Glutamatergic neuron (in vitro differentiated cells): ENCODE measurements at regions not wholly inside any gene's neighbourhood (a gene's known extent, or its start where the extent isn't known, plus 50 kb on each side); places are given as distances from the start of the nearest gene placed in this dataset.
"Not testable (repeated sequence)": the region's sequence is repeated elsewhere in the genome, so short reads cannot be mapped to it uniquely, and the experiment has no call there.

Source experiments
- DNase-seq: peaks from one replicate; pipeline ENCODE4 v3.0.0; 2022
- H3K27ac Mint-ChIP-seq: one replicate; pipeline ENCODE4 v1.8.0; 2020; ENCODE audit warnings: mild to moderate bottlenecking, mixed read lengths, inconsistent platforms; ENCODE audit not compliant: unreplicated experiment
- H3K27me3 Mint-ChIP-seq: one replicate; pipeline ENCODE4 v1.8.0; 2020; ENCODE audit warnings: mild to moderate bottlenecking, moderate library complexity, mixed read lengths, inconsistent platforms; ENCODE audit not compliant: unreplicated experiment
- H3K36me3 Mint-ChIP-seq: one replicate; pipeline ENCODE4 v1.8.0; 2020; ENCODE audit warnings: mild to moderate bottlenecking, mixed read lengths, inconsistent platforms; ENCODE audit not compliant: unreplicated experiment
- H3K4me1 Mint-ChIP-seq: one replicate; pipeline ENCODE4 v1.8.0; 2020; ENCODE audit warnings: mild to moderate bottlenecking, low read depth, mixed read lengths, inconsistent platforms; ENCODE audit not compliant: unreplicated experiment
- H3K4me3 Mint-ChIP-seq: one replicate; pipeline ENCODE4 v1.8.0; 2020; ENCODE audit warnings: mild to moderate bottlenecking, mixed read lengths, inconsistent platforms; ENCODE audit not compliant: unreplicated experiment
- H3K9me3 Mint-ChIP-seq: one replicate; pipeline ENCODE4 v1.8.0; 2020; ENCODE audit warnings: mild to moderate bottlenecking, moderate library complexity, mixed read lengths, inconsistent platforms; ENCODE audit not compliant: unreplicated experiment
- TF ChIP-seq, protein P1 (sequence below): fragments of 200-600 bp; sonication (generic); IDR thresholded peaks from one replicate; pipeline ENCODE4 v1.5.0; 2021; ENCODE audit not compliant: partially characterized antibody, unreplicated experiment

DNA sequence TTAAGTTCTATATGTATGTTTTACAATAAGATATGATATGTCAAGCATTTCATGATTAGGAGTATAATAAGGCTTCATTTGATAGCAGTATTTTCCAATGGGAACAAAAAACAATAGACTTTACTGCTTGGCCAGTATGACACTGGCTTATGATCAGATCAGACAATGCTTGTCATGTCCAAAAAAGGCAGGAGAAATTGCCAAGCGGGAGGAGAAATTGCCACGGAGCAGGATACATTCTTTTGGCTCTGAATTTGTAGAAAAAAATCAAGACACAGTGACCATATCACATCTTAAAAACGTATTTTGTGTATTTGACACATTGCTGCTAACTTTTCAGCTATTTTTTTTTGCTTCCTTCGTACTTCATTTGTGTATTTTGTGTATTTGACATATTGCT lies 404.1 kb downstream of the CNTNAP4 start:
- Mint-ChIP-seq H3K9me3 (no peaks in the 10 kb centered on the region), H3K4me3 (no peak overlapping the region), H3K36me3 (no peaks in the 10 kb centered on the region), H3K27ac (no peak overlapping the region), H3K27me3 (no peaks in the 10 kb centered on the region), H3K4me1 (no peaks in the 10 kb centered on the region)
- no peak for DNase-seq
- TF ChIP-seq, protein P1, sequence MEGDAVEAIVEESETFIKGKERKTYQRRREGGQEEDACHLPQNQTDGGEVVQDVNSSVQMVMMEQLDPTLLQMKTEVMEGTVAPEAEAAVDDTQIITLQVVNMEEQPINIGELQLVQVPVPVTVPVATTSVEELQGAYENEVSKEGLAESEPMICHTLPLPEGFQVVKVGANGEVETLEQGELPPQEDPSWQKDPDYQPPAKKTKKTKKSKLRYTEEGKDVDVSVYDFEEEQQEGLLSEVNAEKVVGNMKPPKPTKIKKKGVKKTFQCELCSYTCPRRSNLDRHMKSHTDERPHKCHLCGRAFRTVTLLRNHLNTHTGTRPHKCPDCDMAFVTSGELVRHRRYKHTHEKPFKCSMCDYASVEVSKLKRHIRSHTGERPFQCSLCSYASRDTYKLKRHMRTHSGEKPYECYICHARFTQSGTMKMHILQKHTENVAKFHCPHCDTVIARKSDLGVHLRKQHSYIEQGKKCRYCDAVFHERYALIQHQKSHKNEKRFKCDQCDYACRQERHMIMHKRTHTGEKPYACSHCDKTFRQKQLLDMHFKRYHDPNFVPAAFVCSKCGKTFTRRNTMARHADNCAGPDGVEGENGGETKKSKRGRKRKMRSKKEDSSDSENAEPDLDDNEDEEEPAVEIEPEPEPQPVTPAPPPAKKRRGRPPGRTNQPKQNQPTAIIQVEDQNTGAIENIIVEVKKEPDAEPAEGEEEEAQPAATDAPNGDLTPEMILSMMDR: no peak

DNA sequence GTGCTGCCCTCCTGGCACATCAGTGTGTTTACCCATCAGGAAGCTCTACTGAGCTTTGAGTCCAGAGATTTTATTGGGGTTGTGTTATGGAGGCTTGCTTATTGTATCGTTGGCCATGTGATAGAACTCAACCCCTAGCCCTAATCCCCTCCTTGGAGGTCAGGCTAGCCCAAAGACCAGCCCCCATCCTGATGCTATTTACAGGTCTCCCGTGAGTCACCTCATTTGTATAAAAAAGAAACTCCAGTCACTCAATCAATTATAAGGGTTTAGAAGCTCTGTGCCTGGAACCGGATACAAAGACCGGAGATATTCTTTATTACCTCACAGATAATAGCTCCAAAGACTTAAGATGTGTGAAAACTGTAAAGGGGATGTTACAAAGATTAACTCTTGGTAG lies 405.9 kb downstream of the CNTNAP4 start:
- Mint-ChIP-seq H3K27me3 (no peaks in the 10 kb centered on the region), H3K4me1 (no peaks in the 10 kb centered on the region), H3K27ac (no peak overlapping the region), H3K36me3 (no peaks in the 10 kb centered on the region), H3K4me3 (no peak overlapping the region), H3K9me3 (no peaks in the 10 kb centered on the region)
- DNase-seq: no peak
- TF ChIP-seq, protein P1: no peak

DNA sequence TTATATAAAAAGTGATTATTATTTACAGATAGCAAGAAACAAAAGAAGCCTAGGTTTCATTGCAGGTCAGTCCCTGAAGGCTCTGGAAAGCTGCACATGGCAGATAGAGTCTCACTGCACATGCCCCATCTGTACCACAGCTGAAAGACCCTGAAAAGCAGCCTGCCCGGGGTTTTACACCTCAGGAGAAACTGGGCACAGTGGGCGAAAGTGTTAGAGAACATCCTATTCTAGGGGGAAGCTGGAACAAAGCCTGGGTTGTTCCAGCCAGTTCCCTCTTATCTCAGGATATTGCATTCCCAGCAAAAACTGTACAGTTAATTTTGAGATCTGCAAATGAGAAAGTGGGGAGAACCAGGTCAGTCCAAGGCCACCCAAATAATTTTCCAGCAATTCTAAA lies 419.7 kb downstream of the CNTNAP4 start:
- no peaks in the 10 kb centered on the region for H3K36me3 Mint-ChIP-seq
- TF ChIP-seq, protein P1: no peak
- H3K4me1 Mint-ChIP-seq: no peaks in the 10 kb centered on the region
- no peaks in the 10 kb centered on the region for H3K27me3 Mint-ChIP-seq
- no peak overlapping the region for H3K27ac Mint-ChIP-seq
- no peaks in the 10 kb centered on the region for H3K9me3 Mint-ChIP-seq
- H3K4me3 Mint-ChIP-seq: no peak overlapping the region
- no peak for DNase-seq

DNA sequence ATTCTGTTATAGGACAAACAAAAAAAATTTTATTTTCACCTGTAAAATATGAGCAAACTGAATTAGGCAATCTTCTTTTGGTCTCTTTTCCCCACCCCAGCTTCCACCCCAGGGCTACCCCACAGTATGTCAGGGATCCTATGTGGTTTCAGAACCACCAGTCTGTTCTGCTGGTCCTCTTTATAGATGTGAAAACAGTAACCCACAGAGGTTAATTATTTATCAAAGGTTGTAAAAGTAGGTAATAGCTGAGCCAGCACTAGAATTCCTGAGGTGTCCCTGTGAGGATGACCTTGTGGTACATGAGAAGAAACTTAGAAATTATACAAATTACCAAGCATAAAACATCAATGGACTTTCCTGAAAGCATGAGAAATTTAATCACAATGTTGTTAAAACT lies 428.7 kb downstream of the CNTNAP4 start:
- Mint-ChIP-seq H3K27ac (no peak overlapping the region), H3K27me3 (no peaks in the 10 kb centered on the region), H3K4me1 (no peaks in the 10 kb centered on the region), H3K36me3 (no peaks in the 10 kb centered on the region), H3K9me3 (no peaks in the 10 kb centered on the region), H3K4me3 (no peak overlapping the region)
- DNase-seq: no peak
- TF ChIP-seq, protein P1: no peak

DNA sequence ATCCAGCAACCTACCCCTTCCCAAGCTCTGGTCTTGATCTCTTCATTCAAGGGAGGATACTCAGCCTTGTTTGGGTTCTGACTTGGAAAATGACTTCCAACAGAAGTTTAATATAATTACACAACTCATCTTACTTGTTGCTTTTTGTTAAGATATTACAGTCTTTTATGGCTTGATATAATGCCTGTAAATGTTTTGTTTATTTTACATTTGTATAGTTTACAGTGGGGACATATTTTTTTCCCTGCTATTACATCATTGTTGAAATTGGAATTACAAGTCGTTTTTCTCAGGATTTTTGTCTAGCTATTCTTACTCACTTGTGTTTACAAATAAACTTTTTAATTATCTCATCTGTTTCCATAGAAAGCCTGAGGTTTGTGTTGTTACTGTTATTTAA lies 436.0 kb downstream of the CNTNAP4 start:
- TF ChIP-seq, protein P1: no peak
- no peaks in the 10 kb centered on the region for H3K9me3 Mint-ChIP-seq

DNA sequence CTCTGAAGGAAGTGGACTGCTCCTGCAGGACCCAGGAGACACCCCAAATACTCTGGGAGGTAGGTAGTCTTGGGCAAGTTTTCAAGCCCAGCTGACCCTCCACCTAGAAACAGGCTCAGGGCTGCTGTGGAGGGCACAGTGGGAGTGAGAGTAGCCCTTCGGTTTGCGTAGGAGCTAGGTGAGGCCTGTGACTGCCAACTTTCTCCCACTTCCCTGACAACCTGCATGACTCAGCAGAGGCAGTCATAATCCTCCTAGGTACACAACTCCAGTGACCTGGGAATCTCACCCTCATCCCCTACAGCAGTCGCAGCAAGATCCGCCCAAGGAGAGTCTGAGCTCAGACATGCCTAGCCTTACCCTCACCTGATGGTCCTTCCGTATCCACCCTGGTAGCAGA lies 439.1 kb downstream of the CNTNAP4 start:
- H3K4me3 Mint-ChIP-seq, H3K9me3 Mint-ChIP-seq, H3K27ac Mint-ChIP-seq, H3K36me3 Mint-ChIP-seq, DNase-seq, H3K4me1 Mint-ChIP-seq, H3K27me3 Mint-ChIP-seq: not testable (repeated sequence)

More for the DNA sequence above, 436.0 kb downstream of the CNTNAP4 start:
- H3K4me3 Mint-ChIP-seq: no peak overlapping the region
- H3K4me1 Mint-ChIP-seq: no peaks in the 10 kb centered on the region
- H3K36me3 Mint-ChIP-seq: peaks cover 5% of the 10 kb centered on the region
- H3K27ac Mint-ChIP-seq: no peak overlapping the region
- no peaks in the 10 kb centered on the region for H3K27me3 Mint-ChIP-seq
- DNase-seq: no peak
